AG09319 (cell line): ENCODE measurements at regions not wholly inside any gene's neighbourhood (a gene's known extent, or its start where the extent isn't known, plus 50 kb on each side); places are given as distances from the start of the nearest gene placed in this dataset.

Experiments used
- DNase-seq: peaks from one replicate; pipeline ENCODE4 v3.0.0-alpha.2; 2010; ENCODE audit warnings: low read depth; ENCODE audit errors: extremely low read depth
- TF ChIP-seq, protein P1 (sequence below): IDR thresholded peaks from 2 replicates; pipeline ENCODE4 v1.5.1; 2011; ENCODE audit warnings: low read depth, mild to moderate bottlenecking, inconsistent platforms, low read length, moderate library complexity

DNA sequence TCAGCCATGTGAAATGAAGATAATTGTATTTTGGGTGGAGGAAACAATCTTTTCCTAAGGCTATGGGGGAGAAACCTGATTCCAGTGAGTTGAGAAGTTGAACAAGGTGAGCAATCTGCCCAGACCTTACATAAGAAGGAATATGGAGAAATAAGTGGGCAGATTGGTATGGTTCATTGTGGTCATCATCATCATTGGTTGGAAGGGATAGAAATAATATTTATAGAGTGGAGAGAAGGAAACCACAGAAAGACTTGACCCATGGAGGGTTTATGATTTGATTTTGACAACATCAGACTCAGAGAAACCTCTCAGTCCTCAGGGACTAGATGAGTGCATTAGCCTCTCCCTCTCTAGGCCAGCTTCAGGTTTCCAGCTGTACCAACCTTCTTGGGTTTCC lies 177.9 kb upstream of the NEIL3 start:
- DNase-seq, result no peak

GRCh38 chr4:177147668-177148067 lies 162.0 kb upstream of the NEIL3 start:
- no peak for DNase-seq
- TF ChIP-seq, protein P1, sequence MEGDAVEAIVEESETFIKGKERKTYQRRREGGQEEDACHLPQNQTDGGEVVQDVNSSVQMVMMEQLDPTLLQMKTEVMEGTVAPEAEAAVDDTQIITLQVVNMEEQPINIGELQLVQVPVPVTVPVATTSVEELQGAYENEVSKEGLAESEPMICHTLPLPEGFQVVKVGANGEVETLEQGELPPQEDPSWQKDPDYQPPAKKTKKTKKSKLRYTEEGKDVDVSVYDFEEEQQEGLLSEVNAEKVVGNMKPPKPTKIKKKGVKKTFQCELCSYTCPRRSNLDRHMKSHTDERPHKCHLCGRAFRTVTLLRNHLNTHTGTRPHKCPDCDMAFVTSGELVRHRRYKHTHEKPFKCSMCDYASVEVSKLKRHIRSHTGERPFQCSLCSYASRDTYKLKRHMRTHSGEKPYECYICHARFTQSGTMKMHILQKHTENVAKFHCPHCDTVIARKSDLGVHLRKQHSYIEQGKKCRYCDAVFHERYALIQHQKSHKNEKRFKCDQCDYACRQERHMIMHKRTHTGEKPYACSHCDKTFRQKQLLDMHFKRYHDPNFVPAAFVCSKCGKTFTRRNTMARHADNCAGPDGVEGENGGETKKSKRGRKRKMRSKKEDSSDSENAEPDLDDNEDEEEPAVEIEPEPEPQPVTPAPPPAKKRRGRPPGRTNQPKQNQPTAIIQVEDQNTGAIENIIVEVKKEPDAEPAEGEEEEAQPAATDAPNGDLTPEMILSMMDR, result no peak

More for the DNA sequence above, 177.9 kb upstream of the NEIL3 start:
- TF ChIP-seq, protein P1, result no peak

DNA sequence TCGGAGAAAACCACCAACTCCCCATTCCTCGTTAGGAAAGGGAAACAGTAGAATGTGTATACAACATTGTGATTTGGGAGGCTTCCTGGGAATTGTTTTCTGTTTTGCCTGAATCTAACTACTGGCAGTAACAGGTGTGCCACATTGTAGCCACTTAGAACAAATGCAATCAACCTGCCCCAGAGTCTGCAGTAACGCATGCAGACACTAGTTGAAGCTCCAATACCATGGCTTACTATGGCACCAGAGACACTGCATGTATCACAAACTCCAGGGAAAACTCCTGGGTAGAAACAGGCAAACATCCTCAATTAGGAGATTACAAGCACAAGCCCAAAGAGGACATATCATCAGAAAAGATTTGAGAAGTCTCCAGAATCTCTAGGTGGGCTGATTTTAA lies 154.2 kb upstream of the NEIL3 start:
- DNase-seq, result no peak
- TF ChIP-seq, protein P1, result no peak

- TF ChIP-seq, protein P1, result no peak
- no peak for DNase-seq
These were observed 150.1 kb upstream of the NEIL3 start for GRCh38 chr4:177159600-177159999.

- no peak for DNase-seq
- TF ChIP-seq, protein P1, result no peak
These were observed 147.9 kb upstream of the NEIL3 start for GRCh38 chr4:177161781-177162180.

- no peak for DNase-seq
- TF ChIP-seq, protein P1, result no peak
These were observed 146.1 kb upstream of the NEIL3 start for GRCh38 chr4:177163532-177163931.

- DNase-seq, result no peak
- TF ChIP-seq, protein P1, result no peak
These were observed 138.1 kb upstream of the NEIL3 start for GRCh38 chr4:177171588-177171987.
